ENCODE measurements at regions not wholly inside any gene's neighbourhood (a gene's known extent, or its start where the extent isn't known, plus 50 kb on each side); places are given as distances from the start of the nearest gene placed in this dataset.

GRCh38 chr14:101250336-101250947, 310.9 kb upstream of the DIO3 start:
- no peak overlapping the region for H3K27ac ChIP-seq
- ChIA-PET CTCF (no interaction called here), POLR2A (ENCODE audit: low non-redundant PET) (no interaction called here)
- DNase-seq (ENCODE audit: low spot score), result no peak
- TF ChIP-seq CTCF (conservative IDR thresholded peaks at IDR 0.05; ENCODE audit: low read depth), result no peak

- POLR2A ChIA-PET (ENCODE audit: low non-redundant PET), result no interaction called here
- no peak for DNase-seq (ENCODE audit: low spot score)
- H3K27ac ChIP-seq, result no peak overlapping the region
- CTCF ChIA-PET, result no interaction called here
- no peak for TF ChIP-seq CTCF (conservative IDR thresholded peaks at IDR 0.05; ENCODE audit: low read depth)
Measured at GRCh38 chr14:101250948-101251811, 310.1 kb upstream of the DIO3 start.

- no peak overlapping the region for H3K27ac ChIP-seq
- ChIA-PET POLR2A (ENCODE audit: low non-redundant PET) (no interaction called here), CTCF (no interaction called here)
- DNase-seq (ENCODE audit: low spot score), result no peak
- no peak for TF ChIP-seq CTCF (conservative IDR thresholded peaks at IDR 0.05; ENCODE audit: low read depth)
Measured at GRCh38 chr14:101251812-101252442, 309.4 kb upstream of the DIO3 start.

GRCh38 chr14:101252443-101253214, 308.7 kb upstream of the DIO3 start:
- TF ChIP-seq CTCF (conservative IDR thresholded peaks at IDR 0.05; ENCODE audit: low read depth), result no peak
- ChIA-PET POLR2A (ENCODE audit: low non-redundant PET) (no interaction called here), CTCF (interaction anchor here (1.1 kb wide), 1 partner anchor 376 kb away, joined by 4 read pairs; no protein-coding TSS in a partner anchor)
- no peak for DNase-seq (ENCODE audit: low spot score)
- no peak overlapping the region for H3K27ac ChIP-seq

- ChIA-PET POLR2A (ENCODE audit: low non-redundant PET) (no interaction called here), CTCF (interaction anchor here (1.1 kb wide), 1 partner anchor 375 kb away, joined by 4 read pairs; no protein-coding TSS in a partner anchor)
- TF ChIP-seq CTCF (conservative IDR thresholded peaks at IDR 0.05; ENCODE audit: low read depth), result no peak
- no peak overlapping the region for H3K27ac ChIP-seq
- DNase-seq (ENCODE audit: low spot score), result no peak
Measured at GRCh38 chr14:101253948-101254347, 307.3 kb upstream of the DIO3 start.

Data from RWPE1 (cell line).